GM23338 (cell line): ENCODE measurements at regions not wholly inside any gene's neighbourhood (a gene's known extent, or its start where the extent isn't known, plus 50 kb on each side); places are given as distances from the start of the nearest gene placed in this dataset.

Experiments used
- ATAC-seq: fragments of 200-7000 bp; cut with Tn5 transposase; 3 replicates; pipeline ENCODE4 v1.9.1; 2020
- DNase-seq: peaks from one replicate; pipeline ENCODE4 v3.0.0-alpha.2; 2015; ENCODE audit warnings: low spot score
- H2AFZ ChIP-seq: fragments of 200-600 bp; sonication (generic); 2 replicates; pipeline ENCODE4 v1.8.0; 2016; ENCODE audit warnings: antibody characterized with exemption, mild to moderate bottlenecking, moderate library complexity
- H3F3A ChIP-seq: fragments of 200-600 bp; sonication (generic); replicated peaks from 2 replicates; pipeline ENCODE4 v1.8.0; 2017; ENCODE audit warnings: antibody characterized with exemption, mixed run types, low read depth
- H3K27ac ChIP-seq: fragments of 200-600 bp; sonication (generic); 2 replicates; pipeline ENCODE4 v1.6.1; 2016; ENCODE audit warnings: low read depth
- H3K27me3 ChIP-seq: fragments of 200-600 bp; sonication (generic); 2 replicates; pipeline ENCODE4 v1.8.0; 2016; ENCODE audit warnings: mild to moderate bottlenecking, mixed run types, moderate library complexity; ENCODE audit not compliant: insufficient read depth
- H3K36me3 ChIP-seq: fragments of 200-600 bp; sonication (generic); 2 replicates; pipeline ENCODE4 v1.8.0; 2016; ENCODE audit warnings: mild to moderate bottlenecking; ENCODE audit not compliant: insufficient read depth
- H3K4me1 ChIP-seq: fragments of 200-600 bp; sonication (generic); 2 replicates; pipeline ENCODE4 v1.8.0; 2016; ENCODE audit warnings: mild to moderate bottlenecking, moderate library complexity; ENCODE audit not compliant: insufficient read depth
- H3K4me2 ChIP-seq: fragments of 200-600 bp; sonication (generic); 2 replicates; pipeline ENCODE4 v1.7.1; 2017; ENCODE audit warnings: mixed run types
- H3K4me3 ChIP-seq: fragments of 200-600 bp; sonication (generic); 2 replicates; pipeline ENCODE4 v1.6.1; 2016; ENCODE audit warnings: mixed run types
- H3K79me2 ChIP-seq: fragments of 200-600 bp; sonication (generic); replicated peaks from 2 replicates; pipeline ENCODE4 v1.8.0; 2017; ENCODE audit warnings: mild to moderate bottlenecking; ENCODE audit not compliant: insufficient read depth
- H3K9me2 ChIP-seq: fragments of 200-600 bp; sonication (generic); 2 replicates; pipeline ENCODE4 v1.8.0; 2017; ENCODE audit not compliant: insufficient read depth
- H4K20me1 ChIP-seq: fragments of 200-600 bp; sonication (generic); replicated peaks from 2 replicates; pipeline ENCODE4 v1.8.0; 2017; ENCODE audit warnings: mild to moderate bottlenecking; ENCODE audit not compliant: insufficient read depth
- H3K27ac Mint-ChIP-seq: 2 replicates; pipeline ENCODE4 v1.8.0; 2020; ENCODE audit warnings: inconsistent platforms, mild to moderate bottlenecking, moderate library complexity, mixed read lengths
- H3K27me3 Mint-ChIP-seq: 3 replicates; pipeline ENCODE4 v1.8.0; 2022; ENCODE audit warnings: low read depth, mild to moderate bottlenecking, moderate library complexity, mixed read lengths, inconsistent platforms; ENCODE audit not compliant: insufficient read depth, poor library complexity
- H3K36me3 Mint-ChIP-seq: 3 replicates; pipeline ENCODE4 v1.8.0; 2021; ENCODE audit warnings: low read depth, mild to moderate bottlenecking, inconsistent platforms, moderate library complexity, mixed read lengths
- H3K4me1 Mint-ChIP-seq: 3 replicates; pipeline ENCODE4 v1.8.0; 2020; ENCODE audit warnings: mild to moderate bottlenecking, inconsistent platforms, mixed read lengths
- H3K4me3 Mint-ChIP-seq: 3 replicates; pipeline ENCODE4 v1.8.0; 2021; ENCODE audit warnings: moderate library complexity, mild to moderate bottlenecking, inconsistent platforms, mixed read lengths
- H3K9me3 Mint-ChIP-seq: 3 replicates; pipeline ENCODE4 v1.8.0; 2020; ENCODE audit warnings: moderate library complexity, mild to moderate bottlenecking, inconsistent platforms, mixed read lengths
- CREB1 ChIP-seq: fragments of 250-450 bp; sonication (Bioruptor Pico); IDR thresholded peaks from 2 replicates; pipeline ENCODE4 v1.5.0; 2020; ENCODE audit warnings: low read depth, mild to moderate bottlenecking, moderate library complexity
- CTCF ChIP-seq, 2 experiments: fragments of 200-600 bp in 1 of 2; sonication (generic) in 1 of 2; conservative IDR thresholded peaks; 2 replicates each; pipeline versions ENCODE4 v1.5.1 to v1.6.1; 2016 to 2017; ENCODE audit warnings: antibody characterized with exemption in 2 of 2, low read depth in 2 of 2, mild to moderate bottlenecking in 2 of 2, moderate library complexity in 1 of 2
- ETS1 ChIP-seq: IDR thresholded peaks from 2 replicates; pipeline ENCODE4 v1.6.1; 2016; ENCODE audit warnings: antibody characterized with exemption
- EZH2 ChIP-seq: fragments of 200-600 bp; sonication (generic); IDR thresholded peaks from one replicate; pipeline ENCODE4 v1.8.0; 2017; ENCODE audit warnings: antibody characterized with exemption, mild to moderate bottlenecking, low read depth; ENCODE audit not compliant: unreplicated experiment
- EZH2phosphoT487 ChIP-seq: fragments of 200-600 bp; sonication (generic); IDR thresholded peaks from one replicate; pipeline ENCODE4 v1.8.1; 2018; ENCODE audit warnings: antibody characterized with exemption; ENCODE audit not compliant: unreplicated experiment
- JUNB ChIP-seq: IDR thresholded peaks from one replicate; pipeline ENCODE4 v1.6.1; 2016; ENCODE audit warnings: antibody characterized with exemption; ENCODE audit not compliant: unreplicated experiment
- NANOG ChIP-seq: IDR thresholded peaks from 2 replicates; pipeline ENCODE4 v1.6.1; 2016; ENCODE audit warnings: antibody characterized with exemption, borderline replicate concordance
- POLR2AphosphoS5 ChIP-seq: IDR thresholded peaks from 2 replicates; pipeline ENCODE4 v1.6.1; 2016; ENCODE audit warnings: antibody characterized with exemption, low read depth
- REST ChIP-seq: IDR thresholded peaks from one replicate; pipeline ENCODE4 v1.6.1; 2018; ENCODE audit warnings: antibody characterized with exemption; ENCODE audit not compliant: unreplicated experiment
- STAT1 ChIP-seq: IDR thresholded peaks from one replicate; pipeline ENCODE4 v1.6.1; 2016; ENCODE audit warnings: antibody characterized with exemption; ENCODE audit not compliant: unreplicated experiment
- ZNF114 ChIP-seq: fragments of 250-450 bp; sonication (Bioruptor Pico); IDR thresholded peaks from 2 replicates; pipeline ENCODE4 v1.5.0; 2020; ENCODE audit warnings: mild to moderate bottlenecking, moderate library complexity
- ZNF331 ChIP-seq: fragments of 250-450 bp; sonication (Bioruptor Pico); IDR thresholded peaks from 2 replicates; pipeline ENCODE4 v1.5.0; 2020; ENCODE audit warnings: low read depth, mild to moderate bottlenecking, moderate library complexity
- ZNF462 ChIP-seq: fragments of 250-450 bp; sonication (Bioruptor Pico); IDR thresholded peaks from 2 replicates; pipeline ENCODE4 v1.5.0; 2020; ENCODE audit warnings: mild to moderate bottlenecking, moderate library complexity

GRCh38 chr1:70840260-70840953 is 207.2 kb downstream of the PTGER3 start:
- H3K27ac ChIP-seq, result no peak overlapping the region
- no peak for ATAC-seq
- no peaks in the 10 kb centered on the region for H3K9me3 Mint-ChIP-seq

More at GRCh38 chr1:70840260-70840953, 207.2 kb downstream of the PTGER3 start:
- no peaks in the 10 kb centered on the region for H3K79me2 ChIP-seq
- no peaks in the 10 kb centered on the region for H3K4me1 Mint-ChIP-seq
- no peaks in the 10 kb centered on the region for H4K20me1 ChIP-seq
- no peak overlapping the region for H3K4me3 ChIP-seq
- no peak for TF ChIP-seq POLR2AphosphoS5
- no peak for TF ChIP-seq ETS1
- TF ChIP-seq EZH2, result no peak
- no peak for TF ChIP-seq CREB1
- TF ChIP-seq JUNB, result no peak
- no peak for TF ChIP-seq ZNF114 (CRISPR knock-in tag)
- TF ChIP-seq EZH2phosphoT487, result no peak
- TF ChIP-seq ZNF462 (CRISPR knock-in tag), result no peak
- no peak for TF ChIP-seq ZNF331 (CRISPR knock-in tag)
- TF ChIP-seq STAT1, result no peak
- no peak for TF ChIP-seq CTCF (conservative IDR thresholded peaks at IDR 0.05; ENCODE audit: low read depth in 2 of 2)
- no peak for TF ChIP-seq NANOG
- no peak for TF ChIP-seq REST
- no peaks in the 10 kb centered on the region for H3F3A ChIP-seq
- H3K27ac Mint-ChIP-seq, result no peak overlapping the region
- DNase-seq, result no peak
- H3K27me3 Mint-ChIP-seq, result no peaks in the 10 kb centered on the region
- H3K4me2 ChIP-seq, result no peak overlapping the region
- H3K36me3 ChIP-seq, result no peaks in the 10 kb centered on the region
- H3K27me3 ChIP-seq, result no peaks in the 10 kb centered on the region
- no peaks in the 10 kb centered on the region; the same call in 1 of the 2 replicates for H3K9me2 ChIP-seq
- H3K4me1 ChIP-seq, result no peaks in the 10 kb centered on the region
- no peak overlapping the region for H3K4me3 Mint-ChIP-seq
- no peak overlapping the region for H2AFZ ChIP-seq
- H3K36me3 Mint-ChIP-seq, result no peaks in the 10 kb centered on the region
